ENCODE measurements at regions not wholly inside any gene's neighbourhood (a gene's known extent, or its start where the extent isn't known, plus 50 kb on each side); places are given as distances from the start of the nearest gene placed in this dataset.
"Not testable (repeated sequence)": the region's sequence is repeated elsewhere in the genome, so short reads cannot be mapped to it uniquely, and the experiment has no call there.

GRCh38 chr10:71014021-71014805, 125.8 kb upstream of the PCBD1 start:
- CTCF ChIA-PET: no interaction called here
- no peaks in the 10 kb centered on the region for H3K4me1 Mint-ChIP-seq (ENCODE audit: low read depth, unreplicated experiment)
- H3K27ac Mint-ChIP-seq (ENCODE audit: unreplicated experiment): no peak overlapping the region
- H3K4me3 Mint-ChIP-seq (ENCODE audit: low read depth, unreplicated experiment): no peak overlapping the region
- H3K9me3 Mint-ChIP-seq (ENCODE audit: low read depth, unreplicated experiment): no peaks in the 10 kb centered on the region
- DNase-seq: no peak
- H3K36me3 Mint-ChIP-seq (ENCODE audit: insufficient read depth, unreplicated experiment): no peaks in the 10 kb centered on the region
- intact Hi-C loops (cut with micrococcal nuclease; ENCODE audit: unreplicated experiment): no loop called here
- no TSS peak for BruUV-seq (replicated peaks)
- no peak for TF ChIP-seq CTCF (IDR thresholded peaks at IDR 0.05; ENCODE audit: unreplicated experiment)
- peaks cover 100% of the 10 kb centered on the region for H3K27me3 Mint-ChIP-seq (ENCODE audit: unreplicated experiment)

GRCh38 chr10:71015674-71016073, 127.3 kb upstream of the PCBD1 start:
- no peak overlapping the region for H3K27ac Mint-ChIP-seq (ENCODE audit: unreplicated experiment)
- DNase-seq: no peak
- H3K4me1 Mint-ChIP-seq (ENCODE audit: low read depth, unreplicated experiment): no peaks in the 10 kb centered on the region
- H3K4me3 Mint-ChIP-seq (ENCODE audit: low read depth, unreplicated experiment): no peak overlapping the region
- peaks cover 100% of the 10 kb centered on the region for H3K27me3 Mint-ChIP-seq (ENCODE audit: unreplicated experiment)
- no peak for TF ChIP-seq CTCF (IDR thresholded peaks at IDR 0.05; ENCODE audit: unreplicated experiment)
- CTCF ChIA-PET: no interaction called here
- H3K36me3 Mint-ChIP-seq (ENCODE audit: insufficient read depth, unreplicated experiment): no peaks in the 10 kb centered on the region
- BruUV-seq (replicated peaks): no TSS peak
- intact Hi-C loops (cut with micrococcal nuclease; ENCODE audit: unreplicated experiment): no loop called here
- H3K9me3 Mint-ChIP-seq (ENCODE audit: low read depth, unreplicated experiment): no peaks in the 10 kb centered on the region

- H3K4me1 Mint-ChIP-seq (ENCODE audit: low read depth, unreplicated experiment); H3K4me3 Mint-ChIP-seq (ENCODE audit: low read depth, unreplicated experiment); H3K9me3 Mint-ChIP-seq (ENCODE audit: low read depth, unreplicated experiment); H3K36me3 Mint-ChIP-seq (ENCODE audit: insufficient read depth, unreplicated experiment); H3K27ac Mint-ChIP-seq (ENCODE audit: unreplicated experiment); intact Hi-C loops (cut with micrococcal nuclease; ENCODE audit: unreplicated experiment); DNase-seq; CTCF ChIA-PET; BruUV-seq (replicated peaks): not testable (repeated sequence)
- peaks cover 88% of the 10 kb centered on the region for H3K27me3 Mint-ChIP-seq (ENCODE audit: unreplicated experiment)
These were observed 131.7 kb upstream of the PCBD1 start for GRCh38 chr10:71020061-71020460.

GRCh38 chr10:71021402-71021801, 133.0 kb upstream of the PCBD1 start:
- CTCF ChIA-PET: no interaction called here
- DNase-seq: no peak
- peaks cover 88% of the 10 kb centered on the region for H3K27me3 Mint-ChIP-seq (ENCODE audit: unreplicated experiment)
- BruUV-seq (replicated peaks): no TSS peak
- TF ChIP-seq CTCF (IDR thresholded peaks at IDR 0.05; ENCODE audit: unreplicated experiment): no peak
- H3K4me1 Mint-ChIP-seq (ENCODE audit: low read depth, unreplicated experiment): no peaks in the 10 kb centered on the region
- no peak overlapping the region for H3K4me3 Mint-ChIP-seq (ENCODE audit: low read depth, unreplicated experiment)
- H3K36me3 Mint-ChIP-seq (ENCODE audit: insufficient read depth, unreplicated experiment): no peaks in the 10 kb centered on the region
- H3K27ac Mint-ChIP-seq (ENCODE audit: unreplicated experiment): no peak overlapping the region
- intact Hi-C loops (cut with micrococcal nuclease; ENCODE audit: unreplicated experiment): no loop called here
- H3K9me3 Mint-ChIP-seq (ENCODE audit: low read depth, unreplicated experiment): no peaks in the 10 kb centered on the region

- no peak for DNase-seq
- no peaks in the 10 kb centered on the region for H3K9me3 Mint-ChIP-seq (ENCODE audit: low read depth, unreplicated experiment)
- H3K27me3 Mint-ChIP-seq (ENCODE audit: unreplicated experiment): peaks cover 82% of the 10 kb centered on the region
- H3K36me3 Mint-ChIP-seq (ENCODE audit: insufficient read depth, unreplicated experiment): no peaks in the 10 kb centered on the region
- BruUV-seq (replicated peaks): no TSS peak
- H3K4me3 Mint-ChIP-seq (ENCODE audit: low read depth, unreplicated experiment): no peak overlapping the region
- no peak overlapping the region for H3K27ac Mint-ChIP-seq (ENCODE audit: unreplicated experiment)
- CTCF ChIA-PET: no interaction called here
- no peaks in the 10 kb centered on the region for H3K4me1 Mint-ChIP-seq (ENCODE audit: low read depth, unreplicated experiment)
- intact Hi-C loops (cut with micrococcal nuclease; ENCODE audit: unreplicated experiment): no loop called here
- no peak for TF ChIP-seq CTCF (IDR thresholded peaks at IDR 0.05; ENCODE audit: unreplicated experiment)
These were observed 135.4 kb upstream of the PCBD1 start for GRCh38 chr10:71023704-71024283.

Measured in Calu3 (cell line).